NT2/D1 (cell line): ENCODE measurements at regions not wholly inside any gene's neighbourhood (a gene's known extent, or its start where the extent isn't known, plus 50 kb on each side); places are given as distances from the start of the nearest gene placed in this dataset.

Experiments
- DNase-seq: peaks from one replicate; pipeline ENCODE4 v3.0.0-alpha.2; 2011; ENCODE audit warnings: low read depth, low spot score
- H3K27me3 ChIP-seq: 2 replicates; pipeline ENCODE4 v1.6.0; 2011; ENCODE audit warnings: mild to moderate bottlenecking; ENCODE audit not compliant: insufficient read length, insufficient read depth
- H3K36me3 ChIP-seq: 2 replicates; pipeline ENCODE4 v1.6.1; 2011; ENCODE audit warnings: mild to moderate bottlenecking, low read length, mixed read lengths; ENCODE audit not compliant: insufficient read depth, insufficient read length
- H3K4me1 ChIP-seq: 2 replicates; pipeline ENCODE4 v1.5.1; 2011; ENCODE audit not compliant: insufficient read depth, insufficient read length
- H3K4me3 ChIP-seq: 2 replicates; pipeline ENCODE4 v1.5.1; 2011; ENCODE audit warnings: low read depth; ENCODE audit not compliant: insufficient read length
- H3K9ac ChIP-seq: 2 replicates; pipeline ENCODE4 v1.6.0; 2011; ENCODE audit warnings: low read depth; ENCODE audit not compliant: insufficient read length
- H3K9me3 ChIP-seq: 2 replicates; pipeline ENCODE4 v1.5.1; 2011; ENCODE audit warnings: mild to moderate bottlenecking, low read length; ENCODE audit not compliant: insufficient read depth
- SUZ12 ChIP-seq: IDR thresholded peaks from 2 replicates; pipeline ENCODE4 v1.6.1; 2011; ENCODE audit not compliant: insufficient read length, insufficient read depth; ENCODE audit errors: extremely low read depth
- YY1 ChIP-seq: IDR thresholded peaks from 2 replicates; pipeline ENCODE4 v1.6.1; 2011; ENCODE audit not compliant: insufficient read length, insufficient read depth
- ZNF274 ChIP-seq: IDR thresholded peaks from 2 replicates; pipeline ENCODE4 v1.6.1; 2011; ENCODE audit warnings: mild to moderate bottlenecking, low read depth, low read length

- no peaks in the 10 kb centered on the region for H3K27me3 ChIP-seq
- no peaks in the 10 kb centered on the region for H3K36me3 ChIP-seq
- no peak overlapping the region for H3K4me3 ChIP-seq
- no peak for DNase-seq
- TF ChIP-seq YY1 (no peak), SUZ12 (no peak)
- no peaks in the 10 kb centered on the region for H3K4me1 ChIP-seq
- no peaks in the 10 kb centered on the region for H3K9me3 ChIP-seq
- no peak overlapping the region for H3K9ac ChIP-seq
These were observed 468.1 kb upstream of the IGFBP3 start for GRCh38 chr7:46389146-46389545.

GRCh38 chr7:46387646-46388045, 466.6 kb upstream of the IGFBP3 start:
- Histone ChIP-seq H3K4me1 (no peaks in the 10 kb centered on the region), H3K9me3 (no peaks in the 10 kb centered on the region; the same call in 1 of the 2 replicates), H3K4me3 (no peak overlapping the region), H3K9ac (no peak overlapping the region), H3K27me3 (no peaks in the 10 kb centered on the region), H3K36me3 (no peaks in the 10 kb centered on the region)
- DNase-seq = no peak
- no peak for TF ChIP-seq SUZ12
- no peak for TF ChIP-seq YY1
- TF ChIP-seq ZNF274 = no peak

- peaks cover 8% of the 10 kb centered on the region; the same call in 1 of the 2 replicates for H3K9me3 ChIP-seq
- H3K27me3 ChIP-seq = no peaks in the 10 kb centered on the region
- H3K36me3 ChIP-seq = no peaks in the 10 kb centered on the region
- no peak overlapping the region for H3K4me3 ChIP-seq
- no peak for DNase-seq
- no peak overlapping the region for H3K9ac ChIP-seq
- no peak for TF ChIP-seq SUZ12
- no peak for TF ChIP-seq YY1
- no peak for TF ChIP-seq ZNF274
- no peaks in the 10 kb centered on the region for H3K4me1 ChIP-seq
These were observed 465.6 kb upstream of the IGFBP3 start for GRCh38 chr7:46386428-46387399.

DNA sequence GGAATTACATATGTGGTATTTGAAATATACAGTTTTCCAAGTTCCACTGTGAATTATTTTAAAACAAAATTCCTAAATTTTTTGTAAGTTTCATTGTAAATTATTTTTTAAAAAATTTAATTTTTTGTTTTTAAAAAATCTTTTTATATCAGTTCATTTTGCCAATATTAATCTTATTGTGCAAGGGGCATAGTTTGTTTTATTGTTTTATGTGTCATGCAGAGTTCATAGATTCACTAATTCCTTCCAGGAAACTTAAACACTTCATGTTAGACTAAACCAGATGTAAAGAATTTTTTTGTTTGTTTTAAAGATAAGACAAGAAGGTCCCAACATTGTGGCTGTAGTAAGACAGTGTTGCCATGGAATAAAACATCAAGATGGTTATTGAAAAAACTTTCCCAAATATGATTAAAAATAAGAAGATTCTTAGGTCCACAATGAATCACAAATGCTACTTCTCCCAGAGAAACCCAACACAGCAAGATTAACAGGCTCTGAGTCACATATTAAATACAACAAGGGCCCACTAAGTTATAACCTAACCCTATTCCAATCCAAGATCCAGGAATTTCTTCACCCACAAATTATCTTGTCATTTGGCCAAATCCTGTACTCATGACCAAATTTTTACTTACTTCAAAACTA, 464.7 kb upstream of the IGFBP3 start:
- Histone ChIP-seq H3K4me1 (no peaks in the 10 kb centered on the region), H3K9ac (no peak overlapping the region), H3K27me3 (no peaks in the 10 kb centered on the region), H3K4me3 (no peak overlapping the region), H3K36me3 (no peaks in the 10 kb centered on the region), H3K9me3 (peaks cover 10% of the 10 kb centered on the region; the same call in 1 of the 2 replicates)
- DNase-seq = no peak
- TF ChIP-seq SUZ12 (no peak), YY1 (no peak), ZNF274 (no peak)

- no peak overlapping the region for H3K9ac ChIP-seq
- no peaks in the 10 kb centered on the region for H3K27me3 ChIP-seq
- peaks cover 10% of the 10 kb centered on the region; the same call in 1 of the 2 replicates for H3K9me3 ChIP-seq
- no peaks in the 10 kb centered on the region for H3K36me3 ChIP-seq
- no peak for TF ChIP-seq YY1
- no peak for TF ChIP-seq SUZ12
- no peak for TF ChIP-seq ZNF274
- H3K4me1 ChIP-seq = no peaks in the 10 kb centered on the region
- no peak overlapping the region for H3K4me3 ChIP-seq
- no peak for DNase-seq
These were observed 462.5 kb upstream of the IGFBP3 start for GRCh38 chr7:46383605-46384004.

GRCh38 chr7:46369933-46370654, 449.0 kb upstream of the IGFBP3 start:
- TF ChIP-seq ZNF274 (no peak), SUZ12 (no peak), YY1 (no peak)
- Histone ChIP-seq H3K9me3 (peaks cover 11% of the 10 kb centered on the region; the same call in 1 of the 2 replicates), H3K9ac (no peak overlapping the region), H3K4me3 (no peak overlapping the region), H3K4me1 (no peaks in the 10 kb centered on the region), H3K36me3 (no peaks in the 10 kb centered on the region), H3K27me3 (no peaks in the 10 kb centered on the region)
- DNase-seq = no peak
